GM21526 (cell line): ENCODE measurements at regions not wholly inside any gene's neighbourhood (a gene's known extent, or its start where the extent isn't known, plus 50 kb on each side); places are given as distances from the start of the nearest gene placed in this dataset.
"Not testable (repeated sequence)": the region's sequence is repeated elsewhere in the genome, so short reads cannot be mapped to it uniquely, and the experiment has no call there.

Experiments
- ATAC-seq: cut with Tn5 transposase; IDR thresholded peaks from one replicate; pipeline ENCODE4 v1.9.1; 2021; ENCODE audit warnings: moderate library complexity; ENCODE audit not compliant: unreplicated experiment, low FRiP score

DNA sequence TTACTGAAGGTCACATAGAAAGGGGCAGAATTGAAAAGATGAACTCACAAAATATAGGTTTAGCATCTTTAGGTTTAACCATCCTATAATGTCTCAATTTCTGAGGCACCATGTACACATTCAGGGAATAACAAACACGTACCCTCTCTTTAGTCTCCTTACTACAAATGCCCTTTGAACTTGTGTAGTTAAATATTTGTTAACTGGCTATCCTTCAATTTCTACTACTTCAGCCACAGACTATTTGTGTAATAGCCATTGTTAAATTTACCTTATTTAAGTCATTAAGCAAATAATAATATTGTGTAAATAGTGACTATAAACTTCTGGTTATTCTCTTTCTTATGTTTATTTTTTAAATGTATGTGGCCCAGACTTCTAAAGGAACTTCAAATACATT, 600.5 kb downstream of the KCNT2 start:
- ATAC-seq: no peak

- ATAC-seq: no peak
Observed at GRCh38 chr1:196005426-196005825, 602.8 kb downstream of the KCNT2 start.

DNA sequence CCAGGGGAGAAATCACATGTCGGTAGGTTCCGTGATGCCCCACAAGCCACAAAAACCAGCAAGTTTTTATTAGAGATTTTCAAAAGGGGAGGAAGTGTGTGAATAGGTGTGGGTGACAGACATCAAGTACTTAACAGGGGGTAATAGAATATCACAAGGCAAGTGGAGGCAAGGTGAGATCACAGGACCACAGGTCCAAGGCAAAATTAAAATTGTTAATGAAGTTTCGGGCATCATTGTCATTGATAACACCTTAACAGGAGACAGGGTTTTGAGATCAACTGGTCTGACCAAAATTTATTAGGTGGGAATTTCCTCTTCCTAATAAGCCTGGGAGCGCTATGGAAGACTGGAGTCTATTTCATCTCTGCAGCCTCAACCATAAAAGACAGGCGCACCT, 603.9 kb downstream of the KCNT2 start:
- not testable (repeated sequence) for ATAC-seq

DNA sequence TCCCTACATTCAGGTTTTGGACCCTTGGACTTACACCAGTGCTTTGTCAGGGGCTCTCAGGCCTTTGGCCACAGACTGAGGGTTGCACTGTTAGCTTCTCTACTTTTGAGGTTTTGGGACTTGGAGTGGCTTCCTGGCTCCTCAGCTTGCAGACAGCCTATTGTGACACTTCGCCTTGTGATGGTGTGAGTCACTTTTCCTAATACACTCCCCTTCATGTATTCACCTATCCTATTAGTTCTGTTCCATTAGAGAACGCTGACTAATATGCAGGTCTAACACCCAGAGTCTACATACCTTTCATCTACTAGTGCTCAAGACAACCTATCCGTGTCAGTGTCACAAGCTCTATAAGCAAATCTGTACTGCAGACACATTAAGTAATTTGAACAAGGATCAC, 605.3 kb downstream of the KCNT2 start:
- ATAC-seq: no peak

- not testable (repeated sequence) for ATAC-seq
Observed at GRCh38 chr1:196002296-196002695, 605.9 kb downstream of the KCNT2 start.

DNA sequence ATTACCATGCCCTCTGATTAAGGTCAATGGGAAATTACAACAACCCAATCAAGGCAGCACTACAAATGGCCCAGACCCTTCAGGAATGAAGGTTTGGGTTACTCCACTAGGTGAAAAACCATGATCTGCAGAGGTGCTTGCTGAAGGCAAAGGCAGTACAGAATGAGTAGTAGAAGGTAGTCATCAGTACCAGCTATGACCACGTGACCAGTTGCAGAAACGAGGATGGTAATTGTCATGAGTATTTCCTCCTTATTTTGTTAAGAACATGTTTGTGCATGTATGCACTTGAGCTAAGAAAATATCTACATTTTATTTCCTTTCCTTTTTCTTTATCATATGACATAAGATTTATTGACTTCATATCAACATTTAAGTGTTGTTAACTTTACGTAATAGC, 607.1 kb downstream of the KCNT2 start:
- ATAC-seq: no peak

- ATAC-seq: no peak
Observed at GRCh38 chr1:195999022-195999421, 609.2 kb downstream of the KCNT2 start.

DNA sequence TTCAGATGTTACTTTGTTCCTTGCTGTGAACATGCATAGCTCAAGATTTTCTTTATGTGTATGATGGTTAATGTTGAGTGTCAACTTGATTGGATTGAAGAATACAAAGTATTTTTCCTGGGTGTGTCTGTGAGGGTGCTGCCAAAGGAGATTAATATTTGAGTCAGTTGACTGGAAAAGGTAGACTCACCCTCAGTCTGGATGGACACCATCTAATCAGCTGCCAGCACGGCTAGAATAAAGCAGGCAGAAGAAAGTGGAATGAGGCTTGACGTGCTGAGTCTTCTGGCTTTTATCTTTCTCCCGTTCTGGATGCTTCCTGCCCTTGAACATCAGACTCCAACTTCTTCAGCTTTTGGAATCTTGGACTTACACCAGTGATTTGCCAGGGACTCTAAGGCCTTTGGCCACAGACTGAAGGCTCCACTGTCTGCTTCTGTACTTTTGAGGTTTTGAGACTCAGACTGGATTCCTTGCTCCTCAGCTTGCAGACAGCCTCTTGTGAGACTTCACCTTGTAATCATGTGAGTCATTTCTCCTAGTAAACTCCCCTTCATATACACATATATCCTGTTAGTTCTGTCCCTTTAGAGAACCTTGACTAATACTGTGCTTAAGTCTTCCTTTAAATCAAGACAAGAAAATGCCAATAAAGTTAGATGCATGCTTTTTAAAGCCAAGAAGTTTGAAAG, 626.6 kb downstream of the KCNT2 start:
- ATAC-seq: no peak

- no peak for ATAC-seq
Observed at GRCh38 chr1:195979646-195980045, 628.6 kb downstream of the KCNT2 start.

- no peak for ATAC-seq
Observed at GRCh38 chr1:195973311-195973904, 634.8 kb downstream of the KCNT2 start.

DNA sequence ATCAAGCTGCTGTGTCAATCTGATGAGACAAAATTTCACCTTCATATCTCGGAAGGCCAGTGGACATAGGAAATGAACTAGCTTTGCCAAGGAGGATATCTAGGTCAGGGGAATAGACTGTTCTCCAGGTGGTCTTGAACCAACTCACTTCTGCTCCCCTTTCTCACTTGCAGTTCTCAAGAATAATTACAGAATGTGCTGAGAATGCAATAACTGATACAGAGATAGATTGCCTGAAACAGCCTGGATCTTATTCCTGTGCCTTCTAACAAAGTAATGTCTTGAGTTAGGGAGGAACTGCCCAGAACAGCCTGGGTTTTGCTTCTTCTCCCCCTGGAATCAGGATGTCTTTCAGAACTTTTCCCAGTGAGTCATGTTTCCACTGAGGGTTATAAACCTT, 636.7 kb downstream of the KCNT2 start:
- no peak for ATAC-seq

- no peak for ATAC-seq
Observed at GRCh38 chr1:195970209-195970608, 638.0 kb downstream of the KCNT2 start.

DNA sequence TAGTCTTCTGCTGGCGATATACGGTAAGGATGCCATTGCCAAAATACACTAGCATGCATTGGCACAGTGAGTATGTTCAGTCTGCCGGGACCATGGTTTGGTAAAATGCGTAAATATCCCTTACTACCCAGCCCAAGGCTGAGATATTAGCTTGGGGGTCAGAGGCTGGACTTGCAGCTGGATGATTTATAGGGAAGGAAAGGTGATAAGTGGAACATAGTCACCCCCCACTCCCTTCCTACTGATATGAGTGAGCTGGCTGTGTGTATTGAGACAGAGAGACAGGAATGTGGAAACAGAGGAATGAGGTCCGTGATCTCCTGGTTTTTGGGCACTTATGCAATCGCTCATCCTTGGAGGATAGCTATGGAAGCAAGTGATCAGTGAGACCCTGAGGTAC, 642.8 kb downstream of the KCNT2 start:
- no peak for ATAC-seq

GRCh38 chr1:195965036-195965435, 643.2 kb downstream of the KCNT2 start:
- ATAC-seq: no peak

GRCh38 chr1:195964516-195964915, 643.7 kb downstream of the KCNT2 start:
- no peak for ATAC-seq

GRCh38 chr1:195962051-195962450, 646.2 kb downstream of the KCNT2 start:
- no peak for ATAC-seq

DNA sequence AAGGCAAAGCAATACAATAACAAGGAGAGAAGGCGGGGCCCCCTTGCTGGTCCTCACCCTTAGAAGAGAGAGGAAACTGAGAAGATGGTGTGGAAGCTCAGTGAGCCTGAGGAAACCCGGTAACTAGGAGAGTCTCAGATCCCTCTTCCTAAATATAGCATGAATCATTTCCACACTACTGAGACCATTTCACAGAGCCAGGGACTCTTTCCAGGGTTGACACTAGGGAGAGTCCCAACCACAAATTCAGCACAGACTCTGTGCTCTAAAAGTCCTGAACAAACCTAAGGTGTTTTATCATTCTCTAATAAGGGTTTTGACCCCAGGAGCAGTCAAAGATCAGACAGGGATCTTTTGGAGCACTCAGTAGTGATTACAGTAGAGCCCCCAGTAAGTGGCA, 647.7 kb downstream of the KCNT2 start:
- ATAC-seq: no peak

GRCh38 chr1:195958131-195958530, 650.1 kb downstream of the KCNT2 start:
- no peak for ATAC-seq

- no peak for ATAC-seq
Observed at GRCh38 chr1:195956845-195957244, 651.4 kb downstream of the KCNT2 start.

- no peak for ATAC-seq
Observed at GRCh38 chr1:195954848-195955247, 653.4 kb downstream of the KCNT2 start.

GRCh38 chr1:195951313-195951712, 656.9 kb downstream of the KCNT2 start:
- no peak for ATAC-seq

GRCh38 chr1:195948123-195948895, 659.9 kb downstream of the KCNT2 start:
- no peak for ATAC-seq
